ENCODE measurements at regions not wholly inside any gene's neighbourhood (a gene's known extent, or its start where the extent isn't known, plus 50 kb on each side); places are given as distances from the start of the nearest gene placed in this dataset.

- intact Hi-C loops (cut with DNase I, micrococcal nuclease), result no loop called here
- Mint-ChIP-seq H3K27ac (no peak overlapping the region), H3K36me3 (ENCODE audit: low read depth) (no peaks in the 10 kb centered on the region), H3K27me3 (no peaks in the 10 kb centered on the region), H3K4me3 (no peak overlapping the region), H3K4me1 (ENCODE audit: low read depth) (no peaks in the 10 kb centered on the region), H3K9me3 (peaks cover 2% of the 10 kb centered on the region)
- no peak for TF ChIP-seq CTCF (IDR thresholded peaks at IDR 0.05)
- no peaks in the 10 kb centered on the region for H3K4me1 ChIP-seq (ENCODE audit: insufficient read depth, low read length)
- no peak for ATAC-seq (ENCODE audit: poor library complexity)
- H3K9me3 ChIP-seq (ENCODE audit: control insufficient read depth in 1 of 2, insufficient read depth in 1 of 2, low read length in 2 of 2), result peaks cover 3 to 4% of the 10 kb centered on the region in 2 experiments
- H3K27me3 ChIP-seq (ENCODE audit: control insufficient read depth in 1 of 2, insufficient read depth in 2 of 2, low read length in 2 of 2), result no peaks in the 10 kb centered on the region
- H3K27ac ChIP-seq (ENCODE audit: low read depth in 1 of 2, low read length in 2 of 2), result no peak overlapping the region
- DNase-seq, result no peak
- H3K36me3 ChIP-seq (ENCODE audit: insufficient read depth, low read length), result no peaks in the 10 kb centered on the region
- ChIA-PET CTCF (no interaction called here), POLR2A (no interaction called here)
- no peak overlapping the region for H3K4me3 ChIP-seq (ENCODE audit: low read length)
Measured at GRCh38 chr12:87066326-87066725, 810.1 kb upstream of the MGAT4C start.

GRCh38 chr12:87059231-87059630, 803.0 kb upstream of the MGAT4C start:
- no peak for DNase-seq
- Histone ChIP-seq H3K4me3 (ENCODE audit: low read length) (no peak overlapping the region), H3K36me3 (ENCODE audit: insufficient read depth, low read length) (no peaks in the 10 kb centered on the region), H3K9me3 (ENCODE audit: control insufficient read depth in 1 of 2, insufficient read depth in 1 of 2, low read length in 2 of 2) (peaks cover 0 to 6% of the 10 kb centered on the region in 2 experiments), H3K27ac (ENCODE audit: low read depth in 1 of 2, low read length in 2 of 2) (no peak overlapping the region), H3K27me3 (ENCODE audit: control insufficient read depth in 1 of 2, insufficient read depth in 2 of 2, low read length in 2 of 2) (no peaks in the 10 kb centered on the region), H3K4me1 (ENCODE audit: insufficient read depth, low read length) (no peaks in the 10 kb centered on the region)
- H3K36me3 Mint-ChIP-seq (ENCODE audit: low read depth), result no peaks in the 10 kb centered on the region
- ATAC-seq (ENCODE audit: poor library complexity), result no peak
- TF ChIP-seq CTCF (IDR thresholded peaks at IDR 0.05), result no peak
- H3K27me3 Mint-ChIP-seq, result no peaks in the 10 kb centered on the region
- H3K4me1 Mint-ChIP-seq (ENCODE audit: low read depth), result no peaks in the 10 kb centered on the region
- H3K9me3 Mint-ChIP-seq, result no peaks in the 10 kb centered on the region
- intact Hi-C loops (cut with DNase I, micrococcal nuclease), result no loop called here
- ChIA-PET CTCF (no interaction called here), POLR2A (no interaction called here)
- H3K27ac Mint-ChIP-seq, result no peak overlapping the region
- no peak overlapping the region for H3K4me3 Mint-ChIP-seq

- Mint-ChIP-seq H3K4me1 (ENCODE audit: low read depth) (no peaks in the 10 kb centered on the region), H3K9me3 (no peaks in the 10 kb centered on the region), H3K36me3 (ENCODE audit: low read depth) (no peaks in the 10 kb centered on the region), H3K27me3 (no peaks in the 10 kb centered on the region), H3K27ac (no peak overlapping the region), H3K4me3 (no peak overlapping the region)
- H3K4me1 ChIP-seq (ENCODE audit: insufficient read depth, low read length), result no peaks in the 10 kb centered on the region
- ChIA-PET CTCF (no interaction called here), POLR2A (no interaction called here)
- H3K9me3 ChIP-seq (ENCODE audit: control insufficient read depth in 1 of 2, insufficient read depth in 1 of 2, low read length in 2 of 2), result peaks cover 0 to 3% of the 10 kb centered on the region in 2 experiments
- H3K36me3 ChIP-seq (ENCODE audit: insufficient read depth, low read length), result no peaks in the 10 kb centered on the region
- no peak overlapping the region for H3K27ac ChIP-seq (ENCODE audit: low read depth in 1 of 2, low read length in 2 of 2)
- ATAC-seq (ENCODE audit: poor library complexity) (no peak), DNase-seq (no peak)
- intact Hi-C loops (cut with DNase I, micrococcal nuclease), result no loop called here
- TF ChIP-seq CTCF (IDR thresholded peaks at IDR 0.05), result no peak
- H3K27me3 ChIP-seq (ENCODE audit: control insufficient read depth in 1 of 2, insufficient read depth in 2 of 2, low read length in 2 of 2), result no peaks in the 10 kb centered on the region
- no peak overlapping the region for H3K4me3 ChIP-seq (ENCODE audit: low read length)
Measured at GRCh38 chr12:87054226-87054625, 798.0 kb upstream of the MGAT4C start.

Data from CD4-positive, alpha-beta T cell (primary cell).